EL (cell line): ENCODE measurements at regions not wholly inside any gene's neighbourhood (a gene's known extent, or its start where the extent isn't known, plus 50 kb on each side); places are given as distances from the start of the nearest gene placed in this dataset.
"Not testable (repeated sequence)": the region's sequence is repeated elsewhere in the genome, so short reads cannot be mapped to it uniquely, and the experiment has no call there.

Experiments used
- DNase-seq: peaks from one replicate; pipeline ENCODE4 v3.0.0-alpha.2; 2016

DNA sequence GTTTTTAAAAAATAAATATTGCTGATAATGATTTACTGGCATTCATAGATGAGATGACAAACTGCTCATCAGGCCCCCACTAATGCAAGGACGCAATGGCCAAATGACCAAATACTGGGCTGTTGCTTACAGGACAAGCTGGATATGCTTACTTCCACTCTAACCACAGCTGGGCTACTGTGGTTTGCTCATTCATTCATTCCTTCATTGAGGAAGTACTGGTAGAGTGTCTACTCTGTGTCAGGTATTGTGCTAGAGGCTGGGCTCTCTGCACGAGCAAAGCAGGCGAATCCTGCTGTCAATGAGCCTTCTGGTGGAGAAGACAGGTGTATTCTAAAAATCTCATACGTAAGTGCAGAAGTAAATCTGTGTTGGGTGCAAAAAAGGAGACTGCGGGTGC lies 113.3 kb upstream of the SLC38A2 start:
- DNase-seq: no peak

DNA sequence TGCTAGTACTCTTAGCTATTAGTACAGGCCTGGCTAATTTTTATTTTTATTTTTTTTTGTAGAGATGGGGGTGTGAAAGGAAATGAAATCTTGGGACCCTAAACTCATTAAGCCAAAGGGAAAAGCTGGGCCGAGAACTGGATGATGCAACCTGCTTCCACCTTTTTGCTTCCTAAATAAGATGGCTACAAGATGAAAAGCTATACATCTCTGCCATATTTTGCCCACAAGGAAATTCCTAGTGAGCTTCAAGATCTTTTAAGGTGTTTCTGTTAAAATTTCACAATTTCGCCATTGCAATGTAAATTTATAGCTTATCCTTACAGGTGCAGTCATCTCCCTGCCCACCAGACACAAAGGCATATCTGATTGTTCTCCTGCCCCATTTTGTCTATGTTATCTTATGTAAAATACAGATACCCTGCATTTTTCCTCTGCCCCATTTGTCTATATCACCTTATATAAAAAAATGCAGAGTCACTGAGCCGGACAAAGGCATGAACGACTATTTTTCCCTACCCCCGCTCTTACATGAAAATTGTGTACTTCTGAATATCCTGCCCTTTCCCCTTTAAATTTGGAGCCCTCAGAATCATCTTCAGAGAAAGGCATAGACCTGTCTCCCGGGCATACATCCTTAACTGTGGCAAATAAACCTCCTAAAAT lies 112.0 kb upstream of the SLC38A2 start:
- no peak for DNase-seq

DNA sequence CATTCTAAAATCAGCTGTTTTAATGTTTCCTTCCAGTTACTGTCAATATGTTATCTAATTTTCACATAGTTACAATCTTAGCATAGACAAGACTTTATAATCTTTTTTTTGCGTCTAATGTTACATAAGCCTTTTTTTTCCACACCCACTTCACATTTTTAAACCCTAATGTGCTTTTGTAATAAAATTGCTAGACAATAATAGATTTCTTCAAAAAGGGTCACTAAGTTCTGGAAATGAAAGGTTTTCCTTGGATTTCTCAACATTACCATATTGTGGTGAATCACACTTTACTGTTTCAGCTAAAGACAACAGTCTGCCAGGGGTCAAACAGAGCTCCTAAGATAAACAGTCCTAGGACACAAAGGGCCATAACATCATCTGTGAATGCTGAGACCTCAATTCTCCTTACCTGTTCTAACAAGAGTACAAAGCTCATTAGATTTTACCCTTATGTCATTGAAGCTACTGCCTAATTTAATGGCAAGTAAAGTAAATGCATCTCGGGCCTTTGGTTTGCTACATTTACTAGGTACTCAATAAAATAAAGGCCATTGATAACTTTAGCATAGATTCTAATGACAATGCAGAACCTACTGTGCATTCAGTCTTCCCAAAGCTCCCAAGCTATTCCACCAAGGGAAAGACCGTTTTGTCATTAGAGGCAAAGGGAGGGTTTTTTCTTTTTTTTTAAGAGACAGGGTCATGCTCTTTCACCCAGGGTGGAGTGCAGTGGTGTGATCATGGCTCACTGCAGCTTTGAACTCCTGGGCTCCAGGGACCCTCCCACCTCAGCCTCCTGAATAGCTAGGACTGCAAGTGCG lies 111.2 kb upstream of the SLC38A2 start:
- DNase-seq: peak; percentile 37

DNA sequence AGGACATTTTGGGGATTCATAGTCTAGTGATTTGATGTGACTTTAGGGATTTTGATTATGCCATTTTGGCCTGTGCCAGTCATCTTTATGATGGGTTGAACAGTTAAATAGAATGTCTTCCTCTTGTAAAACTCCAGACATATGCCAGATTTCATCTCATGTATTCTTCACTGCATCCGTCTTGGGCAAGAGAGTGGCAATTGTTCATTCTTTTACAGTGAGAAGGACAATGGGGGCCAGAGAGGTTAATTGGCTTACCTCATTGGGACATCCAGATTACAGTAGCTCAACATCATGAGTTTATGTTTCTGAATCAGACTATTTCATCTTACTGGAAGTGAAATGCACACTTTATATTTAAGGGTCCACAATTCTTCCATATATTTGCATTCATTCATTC lies 108.2 kb upstream of the SLC38A2 start:
- DNase-seq: no peak

DNA sequence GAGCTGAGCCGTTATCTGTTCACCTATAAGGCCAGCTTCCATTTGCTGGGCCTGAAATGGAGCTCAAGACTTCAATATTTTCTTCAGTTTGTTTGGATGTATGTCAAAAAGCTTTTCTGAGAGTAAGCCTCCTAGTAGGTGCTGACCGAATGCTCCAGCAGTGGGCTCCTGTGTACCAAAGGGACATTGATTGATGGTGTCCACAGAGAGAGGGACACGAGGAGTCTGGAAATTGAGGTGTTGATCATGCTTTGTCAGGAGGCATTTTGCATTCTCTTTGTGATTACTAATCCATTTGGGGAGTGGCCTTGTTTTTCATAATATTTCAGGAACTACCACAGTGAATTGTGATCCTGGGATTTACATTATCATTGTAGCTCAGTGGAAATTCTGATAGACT lies 107.7 kb upstream of the SLC38A2 start:
- no peak for DNase-seq

DNA sequence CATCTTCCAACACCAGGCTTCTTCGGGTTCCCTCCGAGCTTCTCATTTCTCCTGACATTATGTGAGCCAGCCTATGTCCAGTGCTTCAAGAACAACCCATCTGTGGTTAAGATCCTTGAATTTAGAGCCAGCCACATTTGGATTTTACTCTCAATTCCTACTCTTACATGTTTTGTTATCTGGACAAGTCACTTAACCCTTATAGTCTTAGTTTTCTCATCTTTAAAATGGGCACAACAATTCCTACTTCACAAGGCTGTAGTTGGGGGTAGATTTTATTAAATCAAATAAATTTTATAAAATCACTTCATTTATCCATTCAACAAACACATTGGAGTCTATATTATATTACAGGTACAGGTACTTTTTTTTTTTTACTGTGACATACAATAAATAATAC lies 105.5 kb upstream of the SLC38A2 start:
- no peak for DNase-seq

DNA sequence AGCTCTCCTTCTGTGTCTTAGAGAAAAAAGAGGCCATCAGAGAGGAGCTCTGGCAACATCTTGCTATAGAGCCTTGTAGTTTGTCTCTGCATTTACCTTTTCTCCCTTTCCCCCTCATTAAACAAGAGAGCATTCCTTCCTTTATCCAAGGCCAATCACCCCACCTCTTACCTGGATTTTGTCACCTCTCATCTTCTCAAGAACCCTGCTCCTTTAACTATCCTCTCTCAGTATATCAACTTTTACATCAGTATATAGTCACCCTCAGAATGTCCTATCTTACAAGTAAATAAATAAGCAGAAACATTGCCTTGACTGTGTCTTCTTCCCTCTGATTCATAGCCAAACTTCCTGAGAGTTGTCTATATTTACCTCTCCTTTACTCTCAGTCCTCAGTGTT lies 105.0 kb upstream of the SLC38A2 start:
- DNase-seq: no peak

DNA sequence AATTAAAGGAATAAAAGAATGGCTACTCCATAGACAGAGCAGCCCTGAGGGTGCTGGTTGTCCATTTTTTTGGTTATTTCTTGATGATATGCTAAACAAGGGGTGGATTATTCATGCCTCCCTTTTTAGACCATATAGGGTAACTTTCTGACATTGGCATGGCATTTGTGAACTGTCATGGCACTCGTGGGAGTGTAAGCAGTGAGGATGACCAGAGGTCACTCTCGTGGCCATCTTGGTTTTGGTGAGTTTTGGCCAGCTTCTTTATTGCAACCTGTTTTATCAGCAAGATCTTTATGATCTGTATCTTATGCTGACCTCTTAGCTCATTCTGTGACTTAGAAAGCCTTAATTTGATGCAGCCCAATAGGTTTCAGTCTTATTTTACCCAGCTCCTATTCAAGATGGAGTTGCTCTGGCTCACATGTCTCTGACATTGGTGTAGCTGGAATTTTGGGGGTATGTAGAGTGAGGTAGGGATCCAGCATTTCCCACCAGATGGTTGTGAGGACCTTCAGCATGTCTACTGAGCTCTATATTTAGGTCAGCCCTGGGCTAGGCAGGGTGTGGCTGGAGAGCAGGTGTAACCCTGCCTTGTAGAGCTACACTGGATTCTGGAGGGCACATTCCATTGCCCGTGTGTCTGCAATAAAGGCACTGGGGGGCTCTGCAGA lies 103.5 kb upstream of the SLC38A2 start:
- no peak for DNase-seq

DNA sequence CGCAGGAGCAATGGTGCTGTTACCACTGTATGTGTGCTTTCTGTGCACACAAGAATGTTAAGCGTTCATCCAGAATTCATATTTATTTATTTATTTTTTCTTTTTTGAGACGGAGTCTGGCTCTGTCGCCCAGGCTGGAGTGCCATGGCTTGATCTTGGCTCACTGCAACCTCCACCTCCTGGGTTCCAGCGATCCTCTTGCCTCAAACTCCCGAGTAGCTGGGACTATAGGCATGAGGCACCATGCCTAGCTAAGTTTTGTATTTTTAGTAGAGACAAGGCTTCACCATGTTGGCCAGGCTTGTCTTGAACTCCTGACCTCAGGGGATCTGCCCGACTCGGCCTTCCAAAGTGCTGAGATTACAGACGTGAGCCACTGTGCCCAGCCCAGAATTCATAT lies 101.8 kb upstream of the SLC38A2 start:
- not testable (repeated sequence) for DNase-seq

DNA sequence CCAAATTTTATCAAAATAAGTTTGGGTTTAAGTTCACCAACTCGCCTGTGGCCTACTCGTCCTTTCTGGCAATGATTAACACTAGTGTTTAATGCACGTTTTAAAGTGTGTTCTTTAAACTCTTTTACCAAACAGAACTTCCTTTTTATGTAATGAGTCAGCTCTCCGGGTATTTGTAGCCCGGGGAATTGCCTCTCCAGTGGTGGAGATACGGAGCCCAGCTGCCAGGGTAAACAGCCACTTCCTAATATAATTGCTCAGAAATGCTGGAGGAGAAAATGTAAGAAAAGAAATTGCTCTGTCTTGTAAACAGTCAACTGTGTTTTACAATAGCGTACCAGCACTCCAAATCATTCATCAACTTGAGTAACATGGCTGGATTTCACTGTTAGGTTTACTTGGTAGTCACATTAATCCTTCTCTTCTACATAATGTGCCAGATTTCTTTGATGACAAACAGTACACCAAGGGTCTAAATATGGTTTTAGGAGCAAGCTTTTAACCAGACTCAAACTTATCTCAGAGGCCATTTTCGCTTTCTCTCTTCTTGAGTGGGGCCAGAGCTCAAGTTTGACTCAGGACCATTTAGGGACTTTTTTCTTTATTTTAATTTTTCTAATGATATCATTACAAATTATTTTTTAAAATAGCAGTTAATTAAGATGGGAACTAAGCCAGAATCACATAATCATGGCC lies 101.2 kb upstream of the SLC38A2 start:
- peak; percentile 96 for DNase-seq

DNA sequence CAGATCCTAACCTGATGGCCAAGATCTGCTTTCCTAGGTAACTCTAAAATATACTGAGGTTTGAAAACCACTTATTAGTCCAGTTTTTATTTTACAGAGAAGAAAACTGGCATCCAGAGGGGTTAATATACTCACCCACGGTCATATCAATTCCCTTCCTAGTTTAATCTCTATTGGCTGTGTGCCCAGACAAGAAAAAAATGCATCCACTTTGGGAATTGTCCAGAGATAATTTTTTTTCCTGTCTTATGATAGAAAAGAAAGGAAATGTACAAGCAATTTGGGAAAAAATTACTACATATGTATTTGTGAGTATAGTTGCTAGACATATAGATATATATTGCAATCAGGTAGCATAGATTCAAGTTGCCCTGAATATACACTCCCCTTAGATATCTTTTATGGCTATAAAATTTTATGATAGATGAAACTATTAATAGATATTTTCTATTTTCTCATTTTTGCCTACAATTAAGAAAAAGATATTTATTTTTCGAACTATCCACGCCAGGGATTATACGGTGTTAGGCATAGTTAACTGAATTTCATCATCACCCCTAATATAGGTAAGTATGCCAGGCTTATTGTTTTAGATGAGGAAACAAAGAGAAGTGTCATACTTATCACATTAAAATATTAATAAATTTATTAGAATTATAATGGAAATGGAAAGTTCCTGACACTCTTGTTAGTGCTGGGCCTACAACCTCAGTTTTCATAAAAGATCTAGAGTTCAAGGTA lies 100.5 kb upstream of the SLC38A2 start:
- peak; percentile 81 for DNase-seq

DNA sequence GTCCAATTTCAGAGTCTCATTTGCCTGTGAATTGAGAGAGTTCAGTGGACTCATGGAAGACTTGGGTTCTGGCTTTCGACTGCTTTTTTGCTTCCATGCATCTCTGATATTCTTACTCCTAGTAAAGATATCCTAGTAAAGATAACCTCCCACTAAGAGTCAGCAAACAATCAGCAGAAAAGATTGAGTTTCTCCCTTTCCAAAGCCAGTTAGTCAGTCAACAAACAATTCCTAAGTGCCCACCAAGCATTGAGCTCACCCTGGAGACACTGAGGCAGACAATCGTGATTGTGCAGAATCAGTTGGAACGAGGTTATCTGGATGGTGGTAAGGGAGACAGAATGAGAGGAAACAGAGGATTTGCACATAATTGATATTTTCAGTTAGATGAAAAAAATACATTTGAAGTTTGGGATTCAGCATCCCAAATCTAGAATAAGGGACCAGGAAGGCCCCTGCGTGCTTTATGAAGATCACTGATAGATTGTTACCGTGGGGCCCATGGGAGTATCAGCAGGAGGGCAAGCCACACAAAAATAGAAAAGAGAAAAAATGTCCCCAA lies 99.7 kb upstream of the SLC38A2 start:
- no peak for DNase-seq

DNA sequence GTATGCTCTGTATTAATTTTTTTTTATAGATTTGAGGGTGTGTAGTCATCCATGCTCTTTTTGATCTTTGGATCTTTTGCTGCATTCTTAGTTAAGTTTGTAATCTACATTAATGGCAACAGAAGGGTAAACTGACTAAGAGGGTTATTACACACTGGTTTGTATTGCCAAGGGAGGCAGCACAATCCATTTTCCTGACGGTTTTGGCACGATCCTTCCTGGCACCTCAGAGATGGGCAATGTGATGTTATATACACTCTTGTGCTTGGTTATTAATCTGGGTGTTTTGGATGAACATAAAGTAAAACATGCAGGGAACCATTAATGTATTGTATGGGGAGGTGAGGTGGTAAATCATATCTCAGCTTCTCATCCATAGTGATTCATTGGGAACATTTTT lies 98.8 kb upstream of the SLC38A2 start:
- no peak for DNase-seq

DNA sequence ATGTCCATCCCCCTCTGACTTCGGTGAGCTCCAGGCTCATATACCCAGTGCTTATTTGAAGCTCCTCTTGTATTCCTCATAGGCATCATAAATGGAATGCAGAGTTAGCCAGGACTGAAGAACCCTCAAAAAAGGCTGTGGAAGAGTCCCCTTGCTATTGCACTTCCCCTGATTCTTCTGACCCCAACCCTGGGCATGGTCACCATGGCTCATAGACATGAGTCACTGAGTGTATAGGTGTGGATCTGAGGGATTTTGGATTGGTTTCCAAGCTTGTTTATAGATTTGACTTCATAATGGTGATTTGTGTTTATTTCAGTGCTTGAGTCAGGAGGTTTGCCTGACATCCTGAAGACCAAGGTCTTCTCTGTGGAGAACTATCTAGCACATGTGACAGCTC lies 98.4 kb upstream of the SLC38A2 start:
- DNase-seq: no peak

DNA sequence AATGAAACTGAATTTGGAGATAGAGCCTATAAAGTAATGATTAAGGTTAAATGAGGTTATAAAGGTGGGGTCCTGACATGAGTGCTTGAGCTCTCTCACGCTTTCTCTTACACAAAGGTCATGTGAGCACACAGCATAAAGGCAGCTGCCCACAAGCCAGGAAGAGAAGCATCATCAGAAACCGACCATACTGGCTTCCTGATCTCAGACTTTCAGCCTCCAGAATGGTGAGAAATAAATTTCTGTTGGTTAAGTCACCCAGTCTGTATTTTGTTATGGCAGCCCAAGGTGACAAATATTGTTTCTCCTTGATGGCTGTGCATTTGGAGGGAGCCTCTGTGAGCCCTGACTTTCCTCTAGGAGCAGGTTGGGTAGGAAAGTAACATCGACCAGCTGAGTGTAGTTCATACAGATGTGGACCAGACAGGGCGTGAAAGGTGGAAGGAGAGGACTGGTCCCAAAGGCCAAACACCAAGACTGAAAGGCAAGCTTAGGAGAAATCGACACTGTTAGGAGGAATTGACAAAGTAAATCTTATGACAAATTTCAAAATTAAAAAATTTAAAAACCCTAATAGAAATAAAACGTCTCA lies 97.6 kb upstream of the SLC38A2 start:
- DNase-seq: no peak

DNA sequence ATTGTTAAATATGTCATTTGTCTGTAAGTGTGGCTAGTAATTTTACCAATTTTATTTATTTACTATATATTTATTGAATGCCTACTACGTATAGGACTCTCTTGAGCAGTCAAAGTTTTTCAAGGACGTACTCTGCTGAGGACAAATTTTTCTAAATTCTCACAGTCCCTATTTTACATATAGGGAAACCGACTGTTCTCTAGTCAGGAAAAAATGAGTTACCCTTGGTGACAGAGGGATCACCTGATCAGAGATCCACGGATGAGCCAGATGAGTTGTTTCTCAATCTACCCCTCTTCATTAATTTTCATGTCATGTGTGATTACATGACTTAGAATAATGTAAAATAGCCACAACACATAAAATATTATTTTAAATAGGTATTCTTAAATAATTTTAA lies 96.2 kb upstream of the SLC38A2 start:
- no peak for DNase-seq

DNA sequence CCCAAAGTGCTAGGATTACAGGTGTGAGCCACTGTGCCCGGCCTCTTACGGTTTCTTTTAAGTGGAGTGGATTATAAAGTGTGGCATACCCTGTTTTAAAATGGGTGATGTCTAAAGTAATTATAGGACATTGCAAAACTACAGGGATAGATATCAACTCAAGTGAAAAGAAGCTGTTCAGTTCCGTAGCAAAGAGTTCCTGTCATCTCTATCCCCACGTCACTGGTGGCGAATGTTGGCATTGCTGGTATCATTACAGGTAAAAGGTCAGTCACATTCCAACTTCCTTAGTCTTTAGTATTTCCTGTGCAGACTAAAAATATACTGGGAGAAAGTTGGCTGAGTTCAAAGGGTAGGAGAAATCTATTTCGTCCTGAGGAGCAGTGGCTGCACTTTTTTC lies 95.6 kb upstream of the SLC38A2 start:
- DNase-seq: no peak

DNA sequence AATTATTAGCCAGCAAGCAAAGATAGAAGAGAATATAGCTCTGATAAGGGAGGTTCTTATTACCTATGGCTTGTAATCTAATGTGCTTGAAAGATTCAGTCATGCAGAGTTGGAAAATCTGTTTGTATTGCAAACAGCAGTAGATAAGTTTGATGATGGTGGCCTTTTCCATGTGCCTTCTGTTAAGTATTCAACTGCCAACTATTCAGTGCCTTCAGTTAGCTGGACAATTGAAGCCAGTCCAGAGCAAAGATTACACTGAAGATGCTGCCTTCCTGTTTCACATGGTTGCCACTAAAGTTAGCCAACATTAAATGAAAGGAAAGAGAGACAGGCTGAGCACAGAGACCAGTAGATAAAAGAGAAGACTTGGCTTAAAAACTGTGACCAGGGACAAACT lies 92.7 kb upstream of the SLC38A2 start:
- no peak for DNase-seq

DNA sequence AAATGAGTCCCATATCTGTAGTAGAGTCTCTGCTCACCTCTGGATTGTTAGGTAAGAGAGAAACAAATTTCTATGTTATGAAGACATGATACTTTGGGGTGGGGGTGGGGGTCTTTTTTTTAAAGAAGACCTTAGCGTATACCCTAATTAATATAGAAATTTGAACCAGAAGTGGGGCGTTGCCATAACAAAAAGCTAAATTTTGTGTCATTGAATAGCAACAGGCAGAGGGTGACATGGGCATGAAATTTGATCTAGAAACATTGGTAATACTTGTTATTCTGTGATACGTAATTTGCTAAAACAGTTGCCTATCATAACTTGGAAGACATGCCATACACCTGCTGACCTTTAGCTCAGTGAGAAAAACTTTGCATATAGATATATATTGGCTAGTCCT lies 92.3 kb upstream of the SLC38A2 start:
- no peak for DNase-seq

DNA sequence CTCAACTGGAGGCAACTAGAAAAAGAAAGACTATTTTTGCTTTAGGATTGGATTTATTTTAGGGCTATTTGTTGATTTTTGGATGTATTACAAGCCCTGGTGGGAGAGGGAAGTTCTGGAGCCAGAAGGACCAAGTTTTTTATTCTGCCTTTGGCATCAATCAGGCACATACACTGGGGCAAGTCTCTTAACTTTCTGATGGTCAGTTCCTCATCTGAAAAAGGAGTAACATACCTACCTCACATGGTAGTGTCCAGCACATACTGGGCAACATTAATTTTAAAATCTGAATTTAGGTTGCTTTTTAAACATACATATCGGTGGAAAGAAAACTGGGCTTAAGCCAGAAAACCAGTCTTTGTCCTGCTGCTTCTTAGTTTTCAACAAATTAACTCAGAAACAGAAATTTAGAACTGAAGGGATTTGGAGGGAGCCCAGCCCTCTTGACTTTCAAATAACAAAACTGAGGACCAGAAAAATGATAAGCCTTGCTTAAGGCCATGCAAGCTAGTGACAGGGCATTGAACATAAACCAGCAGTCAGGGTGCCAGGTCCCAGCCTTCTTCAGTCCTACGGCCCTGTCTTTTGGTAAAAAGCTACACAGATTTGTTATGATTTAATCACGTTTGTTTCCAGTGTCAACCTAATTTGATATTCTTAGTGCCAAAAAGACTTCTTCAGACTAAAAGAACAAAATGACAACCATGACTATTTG lies 90.2 kb upstream of the SLC38A2 start:
- DNase-seq: no peak

DNA sequence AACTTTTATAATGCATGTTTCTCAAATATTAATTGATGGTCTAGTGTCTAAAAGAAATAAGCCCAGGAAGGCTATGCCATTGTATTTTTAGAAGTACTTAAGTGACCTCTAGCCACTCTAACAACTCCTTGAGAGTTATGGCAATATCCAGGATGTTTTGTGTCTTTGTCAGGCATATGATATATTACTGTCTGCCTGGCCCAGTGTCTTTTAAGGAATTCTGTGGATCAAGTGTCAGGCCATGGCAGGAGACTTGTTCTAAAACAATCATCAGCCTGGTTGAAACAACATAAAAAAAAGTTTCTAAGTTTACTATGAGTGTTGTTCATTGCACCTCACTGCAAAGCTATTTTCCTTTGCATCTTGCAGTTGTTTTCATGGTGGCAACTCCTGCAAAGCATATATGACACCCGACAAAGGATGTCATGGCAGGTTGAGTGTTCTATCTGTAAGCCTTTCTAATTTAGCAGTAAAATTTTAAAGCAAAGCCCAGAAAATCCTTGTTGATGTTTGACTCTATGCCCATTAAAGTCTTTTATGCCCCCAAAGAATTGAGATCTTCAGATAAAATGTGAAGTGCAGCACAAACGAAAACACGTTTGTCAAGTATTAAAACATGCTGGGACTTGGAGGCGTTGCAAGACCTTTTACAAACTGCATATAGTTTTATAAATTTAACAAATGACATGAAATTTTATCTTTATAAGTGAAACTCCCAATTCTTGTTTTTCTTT lies 89.5 kb upstream of the SLC38A2 start:
- no peak for DNase-seq
